Endothelial cell of umbilical vein (primary cell): ENCODE measurements at regions not wholly inside any gene's neighbourhood (a gene's known extent, or its start where the extent isn't known, plus 50 kb on each side); places are given as distances from the start of the nearest gene placed in this dataset.

ENCODE experiments used
- EZH2 ChIP-seq: IDR thresholded peaks from 2 replicates; pipeline ENCODE4 v1.6.1; 2012; ENCODE audit warnings: borderline replicate concordance, low read depth, mild to moderate bottlenecking, moderate library complexity, low read length, inconsistent platforms; ENCODE audit not compliant: severe bottlenecking
- FOS ChIP-seq: IDR thresholded peaks from 2 replicates; pipeline ENCODE4 v1.6.1; 2011; ENCODE audit warnings: mild to moderate bottlenecking, low read length, moderate library complexity, borderline replicate concordance; ENCODE audit not compliant: insufficient read depth
- POLR2A ChIP-seq: IDR thresholded peaks from 2 replicates; pipeline ENCODE4 v1.6.1; 2012; ENCODE audit warnings: low read depth, mild to moderate bottlenecking, control low read depth, low read length
- POLR2AphosphoS5 ChIP-seq: IDR thresholded peaks from 2 replicates; pipeline ENCODE4 v1.6.1; 2012; ENCODE audit warnings: low read depth, mild to moderate bottlenecking, control low read depth, low read length, moderate library complexity; ENCODE audit not compliant: insufficient read depth
- TF ChIP-seq, protein P1 (sequence below), 2 donors: IDR thresholded peaks; 1 replicate in 1 of 2; 2 replicates in 1 of 2; pipeline ENCODE4 v1.5.1; 2011; ENCODE audit warnings: low read length in 2 of 2, mild to moderate bottlenecking in 2 of 2, moderate library complexity in 2 of 2, control low read depth in 1 of 2, inconsistent platforms in 1 of 2, low read depth in 1 of 2; ENCODE audit not compliant: insufficient read depth in 1 of 2; ENCODE audit errors: extremely low read depth in 1 of 2

DNA sequence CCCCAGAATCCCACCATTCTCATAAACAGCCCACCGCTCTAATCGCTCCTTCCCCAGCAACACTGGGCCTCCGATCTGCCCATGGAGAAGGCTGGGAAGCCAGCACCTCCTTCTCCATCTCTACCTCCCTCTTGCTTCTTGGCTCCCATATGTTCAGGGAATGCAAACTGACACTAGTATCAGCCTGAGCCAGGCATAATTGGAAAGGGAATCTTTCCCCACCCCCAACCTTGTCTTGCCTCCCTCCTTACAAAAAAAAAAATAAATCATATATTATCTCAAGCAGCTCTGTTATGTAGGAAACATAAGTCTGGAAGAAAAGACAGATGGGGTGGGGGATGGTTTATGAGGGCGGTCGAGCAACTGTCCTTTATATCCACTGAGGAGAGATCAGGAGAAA lies 127.2 kb downstream of the NAV1 start:
- no peak for TF ChIP-seq POLR2A
- TF ChIP-seq, protein P1, sequence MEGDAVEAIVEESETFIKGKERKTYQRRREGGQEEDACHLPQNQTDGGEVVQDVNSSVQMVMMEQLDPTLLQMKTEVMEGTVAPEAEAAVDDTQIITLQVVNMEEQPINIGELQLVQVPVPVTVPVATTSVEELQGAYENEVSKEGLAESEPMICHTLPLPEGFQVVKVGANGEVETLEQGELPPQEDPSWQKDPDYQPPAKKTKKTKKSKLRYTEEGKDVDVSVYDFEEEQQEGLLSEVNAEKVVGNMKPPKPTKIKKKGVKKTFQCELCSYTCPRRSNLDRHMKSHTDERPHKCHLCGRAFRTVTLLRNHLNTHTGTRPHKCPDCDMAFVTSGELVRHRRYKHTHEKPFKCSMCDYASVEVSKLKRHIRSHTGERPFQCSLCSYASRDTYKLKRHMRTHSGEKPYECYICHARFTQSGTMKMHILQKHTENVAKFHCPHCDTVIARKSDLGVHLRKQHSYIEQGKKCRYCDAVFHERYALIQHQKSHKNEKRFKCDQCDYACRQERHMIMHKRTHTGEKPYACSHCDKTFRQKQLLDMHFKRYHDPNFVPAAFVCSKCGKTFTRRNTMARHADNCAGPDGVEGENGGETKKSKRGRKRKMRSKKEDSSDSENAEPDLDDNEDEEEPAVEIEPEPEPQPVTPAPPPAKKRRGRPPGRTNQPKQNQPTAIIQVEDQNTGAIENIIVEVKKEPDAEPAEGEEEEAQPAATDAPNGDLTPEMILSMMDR (IDR thresholded peaks at IDR 0.05; ENCODE audit: extremely low read depth in 1 of 2, insufficient read depth in 1 of 2, low read depth in 1 of 2, low read length in 2 of 2): no peak
- no peak for TF ChIP-seq POLR2AphosphoS5
- no peak for TF ChIP-seq EZH2
- no peak for TF ChIP-seq FOS
